ENCODE measurements at regions not wholly inside any gene's neighbourhood (a gene's known extent, or its start where the extent isn't known, plus 50 kb on each side); places are given as distances from the start of the nearest gene placed in this dataset.

DNA sequence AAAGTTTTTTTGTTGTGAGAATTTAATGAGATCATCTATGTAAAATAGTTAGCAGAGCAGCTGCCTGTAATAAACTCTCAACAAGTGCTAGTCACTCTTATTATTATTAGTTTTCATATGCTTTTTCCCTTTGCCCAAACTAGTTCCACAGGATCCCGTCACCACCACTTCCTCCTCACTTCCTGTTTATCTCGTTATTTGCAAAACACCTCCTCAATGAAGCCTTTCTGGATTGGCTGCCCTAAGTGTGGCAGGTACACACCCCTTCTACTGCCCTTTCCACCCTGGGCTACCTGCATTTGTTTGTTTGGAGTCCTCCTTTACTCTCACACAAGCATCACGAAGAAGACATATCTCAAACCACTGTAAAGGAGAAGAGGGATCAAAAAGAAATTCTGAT is 54.4 kb upstream of the KLF3 start:
- no peak for DNase-seq

DNA sequence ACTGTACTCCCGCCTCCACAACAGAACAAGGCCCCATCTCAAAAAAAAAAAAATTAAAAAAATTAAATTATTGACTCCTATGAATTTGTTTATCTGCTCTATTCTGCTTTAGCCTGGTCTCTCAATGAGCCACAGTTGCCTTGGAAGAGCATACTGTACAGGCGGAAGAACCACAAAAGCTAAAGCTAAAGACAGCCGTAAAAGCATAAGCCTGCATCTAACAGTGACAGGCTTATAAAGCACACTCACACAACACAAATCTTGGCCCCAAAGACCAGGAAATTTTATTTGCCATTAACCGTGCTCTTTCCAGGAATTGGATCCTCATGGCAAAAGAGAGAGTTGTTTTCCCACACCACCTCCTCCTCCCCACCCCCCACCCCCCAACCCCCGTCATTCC is 53.5 kb upstream of the KLF3 start:
- no peak for DNase-seq

DNA sequence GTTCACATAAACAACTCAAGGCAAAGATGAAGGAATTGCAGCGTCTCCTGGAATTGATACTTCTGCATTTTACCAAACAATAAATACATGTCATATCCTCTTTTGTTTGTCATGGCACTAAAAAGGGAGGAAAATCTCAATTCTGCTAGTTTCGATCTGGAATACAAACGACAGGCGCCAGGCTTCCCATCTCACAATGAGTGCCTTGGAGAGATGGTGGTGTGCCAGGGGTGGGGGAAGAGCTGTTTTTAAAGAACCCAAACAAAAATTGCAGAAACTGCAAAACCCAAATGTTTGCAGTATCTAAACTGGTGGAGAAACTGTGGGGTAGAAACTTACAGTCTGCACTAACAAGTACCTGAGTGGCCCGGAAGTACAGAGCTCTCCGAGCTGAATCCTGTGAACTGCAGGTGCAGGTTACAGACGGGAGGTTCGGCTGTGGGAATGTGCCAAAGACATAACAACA is 53.0 kb upstream of the KLF3 start:
- DNase-seq, result no peak

DNA sequence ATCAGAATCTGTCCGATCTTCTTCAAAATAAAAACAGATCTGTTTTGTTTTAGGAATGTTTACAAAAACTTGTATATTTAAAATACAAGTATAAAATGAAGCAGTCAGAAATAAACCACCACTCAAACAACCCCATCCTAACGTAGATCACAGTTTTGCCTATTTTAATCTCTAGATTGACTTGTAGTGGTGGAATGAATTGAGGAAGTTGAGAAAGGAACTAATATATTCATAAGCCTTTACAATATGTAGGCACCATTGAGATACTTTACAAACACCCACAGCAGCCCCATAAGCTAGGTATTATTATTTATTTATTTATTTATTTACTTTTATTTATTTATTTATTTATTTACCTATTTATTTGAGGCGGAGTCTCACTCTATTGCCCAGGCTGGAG is 52.3 kb upstream of the KLF3 start:
- no peak for DNase-seq

DNA sequence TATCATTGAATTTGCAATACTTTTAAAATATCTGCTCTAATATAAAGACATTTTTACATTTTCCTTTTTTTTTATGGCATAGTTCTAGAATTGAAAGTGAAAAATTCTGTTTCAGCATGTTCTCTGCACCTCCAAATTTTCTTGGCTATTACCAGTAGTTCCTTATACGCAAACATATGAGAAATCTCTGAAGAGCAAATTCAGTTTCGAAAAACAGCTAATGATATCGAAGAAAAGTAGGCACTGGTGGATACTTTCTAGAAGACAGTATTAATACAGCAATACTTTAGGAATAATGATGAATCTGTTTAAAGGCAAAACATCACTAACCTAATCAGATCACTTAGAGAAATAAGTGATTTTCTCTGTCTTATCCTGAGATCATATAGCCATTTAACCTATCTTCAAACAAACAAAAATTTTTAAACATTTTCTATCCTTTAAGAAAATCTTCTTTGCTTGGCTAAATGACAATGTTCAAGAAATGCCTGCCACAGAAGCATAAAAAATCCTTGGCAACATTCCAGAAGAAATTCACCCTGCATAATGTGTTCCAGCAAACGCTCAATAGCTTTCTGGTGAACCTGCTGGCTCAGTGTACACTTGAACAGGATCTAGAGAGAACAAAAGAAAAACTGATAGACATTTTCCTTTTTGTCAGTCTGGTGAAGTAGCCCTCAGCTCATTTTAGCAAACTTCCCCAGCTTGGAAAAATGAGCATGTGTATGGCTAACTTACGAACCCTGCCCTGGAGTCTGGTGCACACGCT is 51.2 kb upstream of the KLF3 start:
- DNase-seq, result no peak

Data from activated naive CD4-positive, alpha-beta T cell treated with Interleukin-2 at 50 U/mL for 16 hours (primary cell).